ENCODE measurements at regions not wholly inside any gene's neighbourhood (a gene's known extent, or its start where the extent isn't known, plus 50 kb on each side); places are given as distances from the start of the nearest gene placed in this dataset.
A peak's percentile ranks its signal among the peaks of the same experiment; 100 is the strongest.

- DNase-seq, result no peak
Observed at GRCh38 chr9:110059461-110059860, 148.5 kb downstream of the C9orf152 start.

GRCh38 chr9:110064803-110065202 is 143.2 kb downstream of the C9orf152 start:
- DNase-seq, result no peak

- peak in 1 of 14 donors; percentile 8 for DNase-seq
Observed at GRCh38 chr9:110065532-110065931, 142.4 kb downstream of the C9orf152 start.

GRCh38 chr9:110066929-110067716 is 140.8 kb downstream of the C9orf152 start:
- no peak for DNase-seq

- no peak for DNase-seq
Observed at GRCh38 chr9:110068212-110068611, 139.7 kb downstream of the C9orf152 start.

GRCh38 chr9:110069326-110070248 is 138.4 kb downstream of the C9orf152 start:
- DNase-seq, result peak in 1 of 14 donors; percentile 7

GRCh38 chr9:110072597-110073355 is 135.2 kb downstream of the C9orf152 start:
- no peak for DNase-seq

- no peak for DNase-seq
Observed at GRCh38 chr9:110073356-110073905, 134.5 kb downstream of the C9orf152 start.

GRCh38 chr9:110076894-110077725 is 130.8 kb downstream of the C9orf152 start:
- no peak for DNase-seq

- no peak for DNase-seq
Observed at GRCh38 chr9:110077925-110078324, 130.0 kb downstream of the C9orf152 start.

- DNase-seq, result no peak
Observed at GRCh38 chr9:110078604-110079003, 129.4 kb downstream of the C9orf152 start.

GRCh38 chr9:110081395-110081794 is 126.6 kb downstream of the C9orf152 start:
- DNase-seq, result no peak

- DNase-seq, result no peak
Observed at GRCh38 chr9:110083866-110084265, 124.1 kb downstream of the C9orf152 start.

GRCh38 chr9:110086537-110086936 is 121.4 kb downstream of the C9orf152 start:
- DNase-seq, result no peak

- DNase-seq, result no peak
Observed at GRCh38 chr9:110087605-110088004, 120.4 kb downstream of the C9orf152 start.

- no peak for DNase-seq
Observed at GRCh38 chr9:110088099-110088498, 119.9 kb downstream of the C9orf152 start.

- DNase-seq, result no peak
Observed at GRCh38 chr9:110089681-110090370, 118.1 kb downstream of the C9orf152 start.

- no peak for DNase-seq
Observed at GRCh38 chr9:110092792-110093191, 115.2 kb downstream of the C9orf152 start.

GRCh38 chr9:110093417-110093816 is 114.5 kb downstream of the C9orf152 start:
- DNase-seq, result no peak

GRCh38 chr9:110093871-110094270 is 114.1 kb downstream of the C9orf152 start:
- DNase-seq, result no peak

GRCh38 chr9:110095161-110095595 is 112.8 kb downstream of the C9orf152 start:
- peak in 3 of 14 donors; percentile 6 to 11 (median 8) for DNase-seq

All from C1 segment of cervical spinal cord (tissue), 14 donors.